GM12864 (cell line): ENCODE measurements at regions not wholly inside any gene's neighbourhood (a gene's known extent, or its start where the extent isn't known, plus 50 kb on each side); places are given as distances from the start of the nearest gene placed in this dataset.

ENCODE experiments used
- DNase-seq: peaks from one replicate; pipeline ENCODE4 v3.0.0-alpha.2; 2011; ENCODE audit warnings: low read depth
- H3K4me3 ChIP-seq: 2 replicates; pipeline ENCODE4 v1.5.1; 2011; ENCODE audit warnings: mild to moderate bottlenecking, low read depth, low read length, control low read depth
- TF ChIP-seq, protein P1 (sequence below): IDR thresholded peaks from 2 replicates; pipeline ENCODE4 v1.5.1; 2011; ENCODE audit warnings: low read depth, mild to moderate bottlenecking, moderate library complexity, low read length, control low read depth, inconsistent platforms; ENCODE audit errors: missing control alignments

DNA sequence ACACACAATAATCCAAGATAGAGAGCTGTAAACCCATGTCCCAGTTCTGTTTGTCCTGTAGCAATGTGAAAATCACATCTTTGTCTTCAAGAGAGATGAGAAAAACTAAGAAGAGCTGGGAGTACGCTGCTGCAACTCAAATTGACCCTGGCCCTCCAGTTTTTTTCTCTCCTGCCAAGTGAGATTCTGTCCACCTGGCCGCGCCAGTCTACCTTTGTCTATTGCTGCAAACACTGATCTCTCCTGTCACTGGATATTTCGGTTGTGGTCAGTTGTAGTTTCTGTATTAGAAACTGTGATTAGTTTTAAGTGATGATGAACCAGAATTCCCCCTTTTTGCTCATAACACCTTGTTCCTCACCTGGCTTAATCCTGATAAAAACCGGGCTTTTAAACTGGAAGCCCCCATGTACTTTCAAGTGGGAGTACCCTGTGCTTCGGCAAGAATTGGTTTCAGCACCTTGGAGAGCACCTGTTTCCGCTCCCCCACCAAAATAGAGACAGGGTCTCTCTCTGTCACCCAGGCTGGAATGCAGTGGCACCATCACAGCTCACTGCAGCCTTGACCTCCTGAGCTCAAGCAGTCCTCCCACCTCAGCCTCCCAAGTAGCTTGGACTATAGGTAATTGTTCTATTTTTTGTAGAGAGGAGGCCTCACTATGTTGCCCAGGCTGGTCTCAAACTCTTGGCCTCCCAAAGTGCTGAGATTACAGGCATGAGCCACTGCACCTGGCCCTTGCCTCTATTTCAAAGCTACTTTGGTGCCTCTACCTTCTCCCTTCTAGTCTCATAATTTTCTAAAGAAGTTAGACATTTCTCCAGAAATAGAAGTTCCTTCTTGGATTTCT is 156.8 kb downstream of the PHETA1 start:
- no peak for DNase-seq
- TF ChIP-seq, protein P1, sequence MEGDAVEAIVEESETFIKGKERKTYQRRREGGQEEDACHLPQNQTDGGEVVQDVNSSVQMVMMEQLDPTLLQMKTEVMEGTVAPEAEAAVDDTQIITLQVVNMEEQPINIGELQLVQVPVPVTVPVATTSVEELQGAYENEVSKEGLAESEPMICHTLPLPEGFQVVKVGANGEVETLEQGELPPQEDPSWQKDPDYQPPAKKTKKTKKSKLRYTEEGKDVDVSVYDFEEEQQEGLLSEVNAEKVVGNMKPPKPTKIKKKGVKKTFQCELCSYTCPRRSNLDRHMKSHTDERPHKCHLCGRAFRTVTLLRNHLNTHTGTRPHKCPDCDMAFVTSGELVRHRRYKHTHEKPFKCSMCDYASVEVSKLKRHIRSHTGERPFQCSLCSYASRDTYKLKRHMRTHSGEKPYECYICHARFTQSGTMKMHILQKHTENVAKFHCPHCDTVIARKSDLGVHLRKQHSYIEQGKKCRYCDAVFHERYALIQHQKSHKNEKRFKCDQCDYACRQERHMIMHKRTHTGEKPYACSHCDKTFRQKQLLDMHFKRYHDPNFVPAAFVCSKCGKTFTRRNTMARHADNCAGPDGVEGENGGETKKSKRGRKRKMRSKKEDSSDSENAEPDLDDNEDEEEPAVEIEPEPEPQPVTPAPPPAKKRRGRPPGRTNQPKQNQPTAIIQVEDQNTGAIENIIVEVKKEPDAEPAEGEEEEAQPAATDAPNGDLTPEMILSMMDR = no peak
- H3K4me3 ChIP-seq = no peak overlapping the region

DNA sequence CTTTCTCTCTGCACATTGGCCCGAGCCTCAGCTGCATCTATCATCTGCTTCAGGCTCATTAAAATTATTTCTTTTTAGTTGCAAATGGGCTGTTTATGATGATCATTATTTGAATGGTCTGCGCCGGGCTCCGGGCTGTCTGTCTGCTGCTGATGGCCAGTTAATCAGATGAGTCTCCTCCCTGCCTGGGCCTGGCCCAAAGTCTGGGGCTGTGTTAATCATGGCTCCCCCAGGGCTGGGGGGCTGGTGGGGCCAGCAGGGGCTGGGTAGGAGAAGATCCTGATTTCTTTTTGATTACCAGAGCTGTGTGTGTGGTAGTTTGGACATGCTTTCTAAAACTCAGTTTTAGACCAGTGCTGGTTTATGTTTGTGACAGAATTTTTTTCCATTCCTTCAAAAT is 159.1 kb downstream of the PHETA1 start:
- TF ChIP-seq, protein P1 = no peak
- no peak overlapping the region for H3K4me3 ChIP-seq
- no peak for DNase-seq

DNA sequence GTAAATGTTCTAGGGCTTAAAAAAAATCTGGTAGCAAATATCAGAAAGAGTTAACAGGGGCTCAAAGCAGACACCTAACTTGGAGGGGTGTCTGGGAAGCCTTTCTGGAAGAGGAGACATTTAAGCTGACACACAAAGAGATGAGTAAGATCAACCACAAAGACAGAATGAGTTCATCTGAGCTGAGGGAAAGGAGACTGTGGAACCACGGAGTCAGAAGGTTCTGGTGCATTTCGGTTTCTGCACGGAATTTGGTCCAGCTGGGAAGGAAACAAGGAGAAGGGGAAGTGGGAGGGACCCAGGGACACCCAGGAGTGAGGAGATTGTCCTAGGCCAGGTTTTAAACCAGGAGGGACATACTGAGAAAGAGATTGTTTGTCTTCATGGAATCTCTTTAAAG is 161.1 kb downstream of the PHETA1 start:
- DNase-seq = no peak
- TF ChIP-seq, protein P1 = no peak
- H3K4me3 ChIP-seq = no peak overlapping the region

DNA sequence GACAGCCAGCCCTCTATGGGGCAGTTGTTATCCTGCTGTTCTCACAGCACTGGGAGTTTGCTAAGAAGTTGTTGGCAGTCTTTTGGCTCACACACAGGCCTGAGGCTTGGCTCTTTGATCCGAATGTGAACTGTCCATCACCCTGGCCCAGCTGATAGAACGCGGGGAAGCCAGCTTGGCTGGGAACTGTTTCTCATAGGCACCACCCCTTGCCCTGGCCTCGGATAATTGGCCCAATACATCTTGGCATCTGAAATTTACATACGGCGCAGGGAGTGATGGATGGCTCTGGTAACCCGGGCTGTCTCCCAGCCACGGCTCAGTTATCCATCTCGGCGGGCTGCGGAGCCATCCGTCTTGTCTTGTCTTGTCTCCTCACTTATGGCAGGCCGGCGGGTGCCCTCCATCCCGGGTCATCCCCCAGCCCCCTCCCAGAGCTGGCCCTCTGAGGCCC is 164.1 kb downstream of the PHETA1 start:
- no peak for DNase-seq
- TF ChIP-seq, protein P1 = no peak
- H3K4me3 ChIP-seq = no peak overlapping the region

DNA sequence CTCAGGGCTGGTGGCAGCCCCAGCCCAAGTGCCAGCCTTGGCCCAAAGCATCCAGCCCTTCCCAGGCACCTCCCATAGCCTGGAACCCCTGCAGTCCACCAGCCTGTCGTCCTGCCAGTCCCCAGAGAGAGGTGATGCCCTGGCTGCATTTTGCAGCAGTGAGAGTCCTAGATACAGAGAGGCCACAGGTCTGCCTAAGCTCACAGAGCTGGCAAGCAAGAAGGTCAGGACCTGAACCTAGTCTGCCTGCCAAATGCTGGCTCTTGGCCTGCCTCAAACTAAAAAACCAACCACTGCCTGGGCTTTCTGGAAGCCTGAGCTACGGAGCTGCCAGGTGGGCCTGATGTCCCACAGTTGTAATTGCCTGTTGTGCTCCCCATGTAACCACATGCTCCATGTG is 164.9 kb downstream of the PHETA1 start:
- TF ChIP-seq, protein P1 = no peak
- H3K4me3 ChIP-seq = no peak overlapping the region
- DNase-seq = no peak

DNA sequence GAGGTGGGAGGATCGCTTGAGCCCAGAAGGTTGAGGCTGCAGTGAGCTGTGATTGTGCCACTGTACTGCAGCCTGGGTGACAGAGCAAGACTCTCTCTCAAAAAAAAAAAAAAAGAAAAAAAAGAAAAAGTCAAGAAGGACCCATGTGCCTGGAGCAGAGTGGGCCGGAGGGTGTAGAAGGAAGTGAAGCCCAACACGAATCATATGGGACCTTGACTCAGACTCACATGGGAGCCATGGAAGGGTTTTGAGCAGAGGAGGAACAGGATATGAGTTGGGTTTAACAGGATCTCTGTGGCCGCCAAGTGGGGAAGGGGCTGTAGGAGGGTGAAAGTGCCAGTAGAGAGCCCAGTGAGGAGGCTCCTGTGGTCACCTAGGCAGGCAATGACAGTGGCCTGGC is 165.4 kb downstream of the PHETA1 start:
- DNase-seq = no peak
- H3K4me3 ChIP-seq = no peak overlapping the region
- TF ChIP-seq, protein P1 = no peak
